HEK293T (cell line): ENCODE measurements at regions not wholly inside any gene's neighbourhood (a gene's known extent, or its start where the extent isn't known, plus 50 kb on each side); places are given as distances from the start of the nearest gene placed in this dataset.

Experiments used
- BHLHE40 ChIP-seq: fragments of 450-650 bp; IDR thresholded peaks from 2 replicates; pipeline ENCODE4 v1.6.1; 2016; ENCODE audit warnings: mild to moderate bottlenecking, moderate library complexity, borderline replicate concordance
- ELF4 ChIP-seq: fragments of 450-650 bp; IDR thresholded peaks from 2 replicates; pipeline ENCODE4 v1.6.1; 2017; ENCODE audit warnings: antibody characterized with exemption
- FOXA1 ChIP-seq: fragments of 450-650 bp; IDR thresholded peaks from 2 replicates; pipeline ENCODE4 v1.6.1; 2016; ENCODE audit warnings: mild to moderate bottlenecking
- FOXK2 ChIP-seq: fragments of 450-650 bp; IDR thresholded peaks from 2 replicates; pipeline ENCODE4 v1.6.1; 2016; ENCODE audit warnings: mild to moderate bottlenecking
- FOXM1 ChIP-seq: fragments of 450-650 bp; IDR thresholded peaks from 2 replicates; pipeline ENCODE4 v1.6.1; 2017; ENCODE audit warnings: mild to moderate bottlenecking, borderline replicate concordance
- HDGF ChIP-seq: fragments of 450-650 bp; IDR thresholded peaks from 2 replicates; pipeline ENCODE4 v1.6.1; 2017; ENCODE audit warnings: antibody characterized with exemption, borderline replicate concordance
- L3MBTL2 ChIP-seq: fragments of 450-650 bp; conservative IDR thresholded peaks from 2 replicates; pipeline ENCODE4 v1.6.1; 2016; ENCODE audit warnings: mild to moderate bottlenecking
- SP1 ChIP-seq: fragments of 450-650 bp; IDR thresholded peaks from 2 replicates; pipeline ENCODE4 v1.6.1; 2017
- SUZ12 ChIP-seq: fragments of 450-650 bp; IDR thresholded peaks from 2 replicates; pipeline ENCODE4 v1.6.1; 2016; ENCODE audit warnings: mild to moderate bottlenecking
- TARDBP ChIP-seq: fragments of 450-650 bp; IDR thresholded peaks from 2 replicates; pipeline ENCODE4 v1.6.1; 2016
- ZNF384 ChIP-seq: fragments of 450-650 bp; IDR thresholded peaks from 2 replicates; pipeline ENCODE4 v1.6.1; 2016
- TF ChIP-seq, protein P1 (sequence below): fragments of 450-650 bp; IDR thresholded peaks from 2 replicates; pipeline ENCODE4 v1.6.1; 2016

DNA sequence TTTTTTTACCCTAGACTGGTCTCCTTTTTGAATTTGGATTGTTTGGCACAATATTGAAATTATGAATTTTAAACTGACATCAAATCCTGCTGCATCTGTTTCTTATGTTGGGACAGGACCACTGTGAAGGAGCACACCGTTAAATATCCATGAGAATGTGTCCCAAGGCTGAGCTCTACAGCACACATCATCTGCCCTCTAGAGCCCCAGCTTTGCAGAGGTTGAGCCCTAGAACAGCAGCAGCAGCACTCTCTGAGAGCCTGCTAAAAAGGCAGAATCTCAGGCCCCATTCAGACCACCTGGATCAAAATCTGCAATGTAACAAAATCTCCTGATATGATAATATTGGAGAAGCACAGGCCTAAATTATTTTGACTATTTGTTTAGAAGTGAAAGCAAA is 192.1 kb upstream of the CCN2 start:
- TF ChIP-seq FOXM1 (no peak), FOXK2 (no peak), ELF4 (no peak), L3MBTL2 (no peak), TARDBP (no peak), SUZ12 (no peak), HDGF (no peak), BHLHE40 (no peak), SP1 (no peak), FOXA1 (no peak), ZNF384 (no peak)
- TF ChIP-seq, protein P1, sequence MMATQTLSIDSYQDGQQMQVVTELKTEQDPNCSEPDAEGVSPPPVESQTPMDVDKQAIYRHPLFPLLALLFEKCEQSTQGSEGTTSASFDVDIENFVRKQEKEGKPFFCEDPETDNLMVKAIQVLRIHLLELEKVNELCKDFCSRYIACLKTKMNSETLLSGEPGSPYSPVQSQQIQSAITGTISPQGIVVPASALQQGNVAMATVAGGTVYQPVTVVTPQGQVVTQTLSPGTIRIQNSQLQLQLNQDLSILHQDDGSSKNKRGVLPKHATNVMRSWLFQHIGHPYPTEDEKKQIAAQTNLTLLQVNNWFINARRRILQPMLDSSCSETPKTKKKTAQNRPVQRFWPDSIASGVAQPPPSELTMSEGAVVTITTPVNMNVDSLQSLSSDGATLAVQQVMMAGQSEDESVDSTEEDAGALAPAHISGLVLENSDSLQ: no peak
